CD4-positive, alpha-beta T cell (primary cell): ENCODE measurements at regions not wholly inside any gene's neighbourhood (a gene's known extent, or its start where the extent isn't known, plus 50 kb on each side); places are given as distances from the start of the nearest gene placed in this dataset.
"Not testable (repeated sequence)": the region's sequence is repeated elsewhere in the genome, so short reads cannot be mapped to it uniquely, and the experiment has no call there.

Experiments used
- ATAC-seq: fragments of 200-7000 bp; cut with Tn5 transposase; one replicate; pipeline ENCODE4 v1.10.0; 2022; ENCODE audit warnings: mild to moderate bottlenecking; ENCODE audit not compliant: poor library complexity
- CTCF ChIA-PET: fragments of 350-600 bp; sonication (Branson Sonifier 250); formaldehyde crosslinking; loops from one replicate; lab custom pipeline; 2021; ENCODE audit warnings: antibody characterized with exemption, inconsistent platforms; lab: Charles Lee
- POLR2A ChIA-PET: fragments of 350-600 bp; sonication (Branson Sonifier 250); formaldehyde crosslinking; loops from one replicate; lab custom pipeline; 2021; ENCODE audit warnings: antibody characterized with exemption, inconsistent platforms; lab: Charles Lee
- DNase-seq, 14 experiments: peaks; one replicate each; pipeline ENCODE4 v3.0.0-alpha.2; 2013 to 2020; ENCODE audit warnings: mixed read lengths in 2 of 14
- H3K27ac ChIP-seq, 2 donors: one replicate each; pipeline versions ENCODE4 v1.5.1 to v1.7.0; 2013; ENCODE audit warnings: low read length in 2 of 2, low read depth in 1 of 2, mild to moderate bottlenecking in 1 of 2
- H3K27me3 ChIP-seq, 2 experiments: 1 replicate in 1 of 2; 2 replicates in 1 of 2; pipeline versions ENCODE4 v1.6.1 to v1.7.0; 2013; ENCODE audit warnings: low read length in 2 of 2, control low read depth in 1 of 2, mild to moderate bottlenecking in 1 of 2, moderate library complexity in 1 of 2; ENCODE audit not compliant: insufficient read depth in 2 of 2, control insufficient read depth in 1 of 2
- H3K36me3 ChIP-seq: one replicate; pipeline ENCODE4 v1.6.1; 2013; ENCODE audit warnings: low read length, control low read depth; ENCODE audit not compliant: insufficient read depth
- H3K4me1 ChIP-seq: one replicate; pipeline ENCODE4 v1.6.1; 2013; ENCODE audit warnings: low read length, control low read depth; ENCODE audit not compliant: insufficient read depth
- H3K4me3 ChIP-seq: one replicate; pipeline ENCODE4 v1.5.1; 2013; ENCODE audit warnings: mild to moderate bottlenecking, low read length, moderate library complexity
- H3K9me3 ChIP-seq, 2 experiments: 1 replicate in 1 of 2; 2 replicates in 1 of 2; pipeline versions ENCODE4 v1.6.1 to v1.7.0; 2013; ENCODE audit warnings: low read length in 2 of 2, mild to moderate bottlenecking in 2 of 2, control low read depth in 1 of 2, moderate library complexity in 1 of 2; ENCODE audit not compliant: control insufficient read depth in 1 of 2, insufficient read depth in 1 of 2
- H3K27ac Mint-ChIP-seq: one replicate; pipeline ENCODE4 v1.8.0; 2020; ENCODE audit warnings: mixed read lengths
- H3K27me3 Mint-ChIP-seq: one replicate; pipeline ENCODE4 v1.8.0; 2021; ENCODE audit warnings: mixed read lengths
- H3K36me3 Mint-ChIP-seq: one replicate; pipeline ENCODE4 v1.8.0; 2021; ENCODE audit warnings: low read depth, mixed read lengths
- H3K4me1 Mint-ChIP-seq: one replicate; pipeline ENCODE4 v1.8.0; 2021; ENCODE audit warnings: low read depth, mixed read lengths
- H3K4me3 Mint-ChIP-seq: one replicate; pipeline ENCODE4 v1.8.0; 2020; ENCODE audit warnings: mild to moderate bottlenecking, mixed read lengths
- H3K9me3 Mint-ChIP-seq: one replicate; pipeline ENCODE4 v1.8.0; 2020; ENCODE audit warnings: mixed read lengths
- intact Hi-C, 2 experiments: fragments of 100-400 bp; cut with DNase I in 1 of 2; cut with micrococcal nuclease in 1 of 2; formaldehyde crosslinking; loops; one replicate each; pipeline versions ENCODE4 v1.15.1 to v1.9.0; 2023 to 2025; cut with DNase I, micrococcal nuclease
- TF ChIP-seq, protein P1 (sequence below): fragments of 200-600 bp; IDR thresholded peaks from one replicate; pipeline ENCODE4 v1.8.0; 2022; ENCODE audit warnings: antibody characterized with exemption, mild to moderate bottlenecking

DNA sequence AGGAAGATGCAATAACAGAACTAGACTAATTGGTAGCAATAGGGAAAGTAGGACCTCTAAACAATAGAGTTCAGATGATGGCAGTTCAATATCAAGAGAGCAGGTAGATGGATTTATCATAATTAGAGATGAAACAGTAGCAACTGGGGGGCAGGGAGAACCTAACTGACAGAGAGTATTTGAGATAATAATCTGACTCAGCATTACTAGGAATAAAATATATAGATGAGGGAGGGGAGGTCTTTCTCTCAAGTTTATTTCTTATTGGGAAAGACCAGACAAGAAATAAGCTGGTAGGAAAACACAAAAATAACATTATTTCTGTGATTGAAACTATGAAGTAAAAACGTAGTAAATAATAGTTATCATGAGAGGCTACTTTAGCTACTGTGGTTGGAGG lies 1656.7 kb upstream of the B3GALT2 start:
- Mint-ChIP-seq H3K9me3 (no peaks in the 10 kb centered on the region), H3K4me3 (no peak overlapping the region), H3K27ac (no peak overlapping the region), H3K36me3 (no peaks in the 10 kb centered on the region), H3K27me3 (no peaks in the 10 kb centered on the region), H3K4me1 (no peaks in the 10 kb centered on the region)
- Histone ChIP-seq H3K27ac (no peak overlapping the region), H3K36me3 (no peaks in the 10 kb centered on the region), H3K4me3 (no peak overlapping the region), H3K27me3 (no peaks in the 10 kb centered on the region), H3K4me1 (no peaks in the 10 kb centered on the region), H3K9me3 (no peaks in the 10 kb centered on the region)
- DNase-seq (no peak), ATAC-seq (no peak)
- intact Hi-C loops: no loop called here
- TF ChIP-seq, protein P1, sequence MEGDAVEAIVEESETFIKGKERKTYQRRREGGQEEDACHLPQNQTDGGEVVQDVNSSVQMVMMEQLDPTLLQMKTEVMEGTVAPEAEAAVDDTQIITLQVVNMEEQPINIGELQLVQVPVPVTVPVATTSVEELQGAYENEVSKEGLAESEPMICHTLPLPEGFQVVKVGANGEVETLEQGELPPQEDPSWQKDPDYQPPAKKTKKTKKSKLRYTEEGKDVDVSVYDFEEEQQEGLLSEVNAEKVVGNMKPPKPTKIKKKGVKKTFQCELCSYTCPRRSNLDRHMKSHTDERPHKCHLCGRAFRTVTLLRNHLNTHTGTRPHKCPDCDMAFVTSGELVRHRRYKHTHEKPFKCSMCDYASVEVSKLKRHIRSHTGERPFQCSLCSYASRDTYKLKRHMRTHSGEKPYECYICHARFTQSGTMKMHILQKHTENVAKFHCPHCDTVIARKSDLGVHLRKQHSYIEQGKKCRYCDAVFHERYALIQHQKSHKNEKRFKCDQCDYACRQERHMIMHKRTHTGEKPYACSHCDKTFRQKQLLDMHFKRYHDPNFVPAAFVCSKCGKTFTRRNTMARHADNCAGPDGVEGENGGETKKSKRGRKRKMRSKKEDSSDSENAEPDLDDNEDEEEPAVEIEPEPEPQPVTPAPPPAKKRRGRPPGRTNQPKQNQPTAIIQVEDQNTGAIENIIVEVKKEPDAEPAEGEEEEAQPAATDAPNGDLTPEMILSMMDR: no peak
- POLR2A ChIA-PET: no interaction called here
- CTCF ChIA-PET: no interaction called here

DNA sequence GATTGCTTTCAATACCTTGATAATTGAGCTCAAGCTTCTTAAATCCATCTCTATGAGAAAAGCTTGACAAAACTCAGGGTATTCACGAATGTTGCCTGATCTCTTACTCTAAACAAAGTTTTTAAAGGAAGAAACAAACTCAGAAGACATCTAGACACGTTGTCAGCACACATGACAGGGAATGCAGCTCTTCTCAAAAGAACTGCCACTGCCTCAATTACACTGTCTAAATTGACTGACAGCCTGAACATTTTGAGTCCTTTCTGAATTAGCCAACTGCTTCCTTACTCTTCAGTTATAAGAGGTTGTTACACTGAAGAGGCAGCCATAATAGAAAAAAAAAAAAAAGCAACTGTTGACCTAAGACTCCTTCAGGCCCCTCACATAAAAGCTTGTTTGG lies 1646.7 kb upstream of the B3GALT2 start:
- H3K9me3 Mint-ChIP-seq: no peaks in the 10 kb centered on the region
- no peaks in the 10 kb centered on the region for H3K27me3 Mint-ChIP-seq
- Histone ChIP-seq H3K36me3 (no peaks in the 10 kb centered on the region), H3K4me1 (no peaks in the 10 kb centered on the region), H3K9me3 (no peaks in the 10 kb centered on the region), H3K27ac (no peak overlapping the region), H3K4me3 (no peak overlapping the region), H3K27me3 (no peaks in the 10 kb centered on the region)
- ATAC-seq (no peak), DNase-seq (no peak)
- H3K36me3 Mint-ChIP-seq: no peaks in the 10 kb centered on the region
- no peak overlapping the region for H3K27ac Mint-ChIP-seq
- H3K4me1 Mint-ChIP-seq: no peaks in the 10 kb centered on the region
- no peak overlapping the region for H3K4me3 Mint-ChIP-seq
- intact Hi-C loops: no loop called here
- ChIA-PET POLR2A (no interaction called here), CTCF (interaction anchor here (0.6 kb wide), 1 partner anchor 38 kb away, joined by 3 read pairs; no protein-coding TSS in a partner anchor)
- TF ChIP-seq, protein P1: no peak

DNA sequence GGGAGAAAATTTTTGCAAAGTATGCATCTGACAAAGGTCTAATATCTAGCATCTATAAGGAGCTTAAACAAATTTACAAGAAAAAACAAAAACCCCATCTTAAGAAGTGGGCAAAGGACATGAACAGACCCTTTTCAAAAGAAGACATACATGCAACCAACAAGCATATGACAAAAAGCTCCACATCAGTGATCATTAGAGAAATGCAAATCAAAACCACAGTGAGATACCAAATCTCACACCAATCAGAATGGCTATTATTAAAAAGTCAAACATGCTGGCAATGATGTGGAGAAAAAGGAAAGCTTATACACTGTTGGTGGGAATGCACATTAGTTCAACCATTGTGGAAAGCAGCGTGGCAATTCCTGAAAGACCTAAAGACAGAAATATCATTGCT lies 1645.2 kb upstream of the B3GALT2 start:
- DNase-seq, H3K36me3 Mint-ChIP-seq, H3K4me1 ChIP-seq, intact Hi-C loops, H3K9me3 ChIP-seq, H3K27me3 ChIP-seq, H3K27ac ChIP-seq, CTCF ChIA-PET, ATAC-seq, H3K36me3 ChIP-seq, H3K4me1 Mint-ChIP-seq, H3K4me3 ChIP-seq, POLR2A ChIA-PET, H3K27me3 Mint-ChIP-seq, H3K27ac Mint-ChIP-seq, H3K4me3 Mint-ChIP-seq, H3K9me3 Mint-ChIP-seq: not testable (repeated sequence)

DNA sequence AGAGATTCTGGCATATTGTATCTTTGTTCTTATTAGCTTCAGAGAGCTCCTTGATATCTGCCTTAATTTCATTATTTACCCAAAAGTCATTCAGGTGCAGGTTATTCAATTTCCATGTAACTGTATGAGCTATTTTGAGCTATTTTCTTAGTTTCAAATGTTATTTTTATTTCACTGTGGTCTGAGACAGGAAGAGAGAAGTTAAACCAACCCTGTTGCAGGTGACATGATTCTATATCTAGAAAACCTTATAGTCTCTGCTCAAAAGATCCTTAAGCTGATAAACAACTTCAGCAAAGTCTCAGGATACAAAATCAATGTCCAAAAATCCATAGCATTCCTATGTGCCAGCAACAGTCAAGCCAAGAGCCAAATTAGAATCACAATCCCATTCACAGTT lies 1644.0 kb upstream of the B3GALT2 start:
- Mint-ChIP-seq H3K36me3 (no peaks in the 10 kb centered on the region), H3K27me3 (no peaks in the 10 kb centered on the region), H3K27ac (no peak overlapping the region), H3K9me3 (no peaks in the 10 kb centered on the region), H3K4me3 (no peak overlapping the region), H3K4me1 (no peaks in the 10 kb centered on the region)
- H3K4me3 ChIP-seq: no peak overlapping the region
- no peak for DNase-seq
- no peaks in the 10 kb centered on the region for H3K9me3 ChIP-seq
- no peak for ATAC-seq
- no peaks in the 10 kb centered on the region for H3K27me3 ChIP-seq
- ChIA-PET POLR2A (no interaction called here), CTCF (no interaction called here)
- no peaks in the 10 kb centered on the region for H3K36me3 ChIP-seq
- H3K4me1 ChIP-seq: no peaks in the 10 kb centered on the region
- H3K27ac ChIP-seq: no peak overlapping the region
- intact Hi-C loops: no loop called here
- TF ChIP-seq, protein P1: no peak
